SK-N-SH (cell line): ENCODE measurements at regions not wholly inside any gene's neighbourhood (a gene's known extent, or its start where the extent isn't known, plus 50 kb on each side); places are given as distances from the start of the nearest gene placed in this dataset.

Experiments
- EP300 ChIP-seq, 2 experiments: IDR thresholded peaks; 2 replicates each; pipeline versions ENCODE4 v1.4.0 to v1.6.1; 2012; ENCODE audit warnings: borderline replicate concordance in 1 of 2, low read depth in 1 of 2, low read length in 1 of 2
- EZH2phosphoT487 ChIP-seq: fragments of 200-600 bp; sonication (generic); IDR thresholded peaks from 2 replicates; pipeline ENCODE4 v1.6.1; 2017; ENCODE audit warnings: low read depth, mixed run types, mild to moderate bottlenecking, antibody characterized with exemption, moderate library complexity, borderline replicate concordance
- FOXM1 ChIP-seq: IDR thresholded peaks from 2 replicates; pipeline ENCODE4 v1.4.0; 2012; ENCODE audit warnings: low read depth, mild to moderate bottlenecking
- GABPA ChIP-seq: IDR thresholded peaks from 2 replicates; pipeline ENCODE4 v1.4.0; 2012; ENCODE audit warnings: low read depth, mild to moderate bottlenecking
- POLR2AphosphoS5 ChIP-seq: IDR thresholded peaks from 2 replicates; pipeline ENCODE4 v1.6.1; 2012; ENCODE audit warnings: low read depth, low read length
- RCOR1 ChIP-seq: fragments of 150-350 bp; IDR thresholded peaks from 2 replicates; pipeline ENCODE4 v1.6.1; 2017; ENCODE audit warnings: antibody characterized with exemption, low read length
- TEAD4 ChIP-seq: IDR thresholded peaks from 2 replicates; pipeline ENCODE4 v1.4.0; 2012; ENCODE audit warnings: mild to moderate bottlenecking, borderline replicate concordance; ENCODE audit not compliant: insufficient read depth
- TF ChIP-seq, protein P1 (sequence below): fragments of 200-600 bp; sonication (generic); IDR thresholded peaks from 2 replicates; pipeline ENCODE4 v1.6.1; 2017; ENCODE audit warnings: antibody characterized with exemption, mild to moderate bottlenecking, moderate library complexity
- TF ChIP-seq, protein P2 (sequence below): IDR thresholded peaks from 2 replicates; pipeline ENCODE4 v1.6.1; 2012; ENCODE audit warnings: mild to moderate bottlenecking, low read depth, low read length, moderate library complexity

DNA sequence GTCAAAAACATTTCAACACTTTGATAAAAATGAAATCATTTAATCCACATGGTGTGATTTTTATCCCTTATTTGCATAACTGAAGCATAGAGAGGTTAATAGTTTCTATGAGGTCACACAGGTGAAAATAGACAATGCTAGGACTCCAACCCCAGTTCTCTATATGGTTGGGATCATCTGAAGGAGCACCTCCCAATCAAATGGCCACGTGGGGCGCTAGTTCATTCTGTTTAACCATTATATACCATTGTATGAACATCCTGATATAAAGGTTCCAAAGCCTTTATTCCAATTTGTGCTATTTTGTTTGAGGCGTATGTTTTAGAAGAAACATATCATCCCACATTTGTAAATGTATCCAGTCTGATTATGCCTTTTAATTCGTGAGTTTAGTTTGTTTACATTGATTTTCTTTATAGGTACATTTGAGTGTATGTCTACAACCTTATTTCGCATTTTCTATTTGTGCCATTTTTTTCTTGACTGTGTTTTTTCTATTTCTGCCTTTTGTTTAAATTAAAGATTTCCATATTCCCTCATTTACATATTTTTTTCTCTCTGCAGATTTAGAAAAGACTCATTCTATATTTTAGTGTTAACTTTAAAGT is 1092.0 kb downstream of the MAT2B start:
- TF ChIP-seq, protein P1, sequence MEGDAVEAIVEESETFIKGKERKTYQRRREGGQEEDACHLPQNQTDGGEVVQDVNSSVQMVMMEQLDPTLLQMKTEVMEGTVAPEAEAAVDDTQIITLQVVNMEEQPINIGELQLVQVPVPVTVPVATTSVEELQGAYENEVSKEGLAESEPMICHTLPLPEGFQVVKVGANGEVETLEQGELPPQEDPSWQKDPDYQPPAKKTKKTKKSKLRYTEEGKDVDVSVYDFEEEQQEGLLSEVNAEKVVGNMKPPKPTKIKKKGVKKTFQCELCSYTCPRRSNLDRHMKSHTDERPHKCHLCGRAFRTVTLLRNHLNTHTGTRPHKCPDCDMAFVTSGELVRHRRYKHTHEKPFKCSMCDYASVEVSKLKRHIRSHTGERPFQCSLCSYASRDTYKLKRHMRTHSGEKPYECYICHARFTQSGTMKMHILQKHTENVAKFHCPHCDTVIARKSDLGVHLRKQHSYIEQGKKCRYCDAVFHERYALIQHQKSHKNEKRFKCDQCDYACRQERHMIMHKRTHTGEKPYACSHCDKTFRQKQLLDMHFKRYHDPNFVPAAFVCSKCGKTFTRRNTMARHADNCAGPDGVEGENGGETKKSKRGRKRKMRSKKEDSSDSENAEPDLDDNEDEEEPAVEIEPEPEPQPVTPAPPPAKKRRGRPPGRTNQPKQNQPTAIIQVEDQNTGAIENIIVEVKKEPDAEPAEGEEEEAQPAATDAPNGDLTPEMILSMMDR: peak; percentile 64
- TF ChIP-seq, protein P2, sequence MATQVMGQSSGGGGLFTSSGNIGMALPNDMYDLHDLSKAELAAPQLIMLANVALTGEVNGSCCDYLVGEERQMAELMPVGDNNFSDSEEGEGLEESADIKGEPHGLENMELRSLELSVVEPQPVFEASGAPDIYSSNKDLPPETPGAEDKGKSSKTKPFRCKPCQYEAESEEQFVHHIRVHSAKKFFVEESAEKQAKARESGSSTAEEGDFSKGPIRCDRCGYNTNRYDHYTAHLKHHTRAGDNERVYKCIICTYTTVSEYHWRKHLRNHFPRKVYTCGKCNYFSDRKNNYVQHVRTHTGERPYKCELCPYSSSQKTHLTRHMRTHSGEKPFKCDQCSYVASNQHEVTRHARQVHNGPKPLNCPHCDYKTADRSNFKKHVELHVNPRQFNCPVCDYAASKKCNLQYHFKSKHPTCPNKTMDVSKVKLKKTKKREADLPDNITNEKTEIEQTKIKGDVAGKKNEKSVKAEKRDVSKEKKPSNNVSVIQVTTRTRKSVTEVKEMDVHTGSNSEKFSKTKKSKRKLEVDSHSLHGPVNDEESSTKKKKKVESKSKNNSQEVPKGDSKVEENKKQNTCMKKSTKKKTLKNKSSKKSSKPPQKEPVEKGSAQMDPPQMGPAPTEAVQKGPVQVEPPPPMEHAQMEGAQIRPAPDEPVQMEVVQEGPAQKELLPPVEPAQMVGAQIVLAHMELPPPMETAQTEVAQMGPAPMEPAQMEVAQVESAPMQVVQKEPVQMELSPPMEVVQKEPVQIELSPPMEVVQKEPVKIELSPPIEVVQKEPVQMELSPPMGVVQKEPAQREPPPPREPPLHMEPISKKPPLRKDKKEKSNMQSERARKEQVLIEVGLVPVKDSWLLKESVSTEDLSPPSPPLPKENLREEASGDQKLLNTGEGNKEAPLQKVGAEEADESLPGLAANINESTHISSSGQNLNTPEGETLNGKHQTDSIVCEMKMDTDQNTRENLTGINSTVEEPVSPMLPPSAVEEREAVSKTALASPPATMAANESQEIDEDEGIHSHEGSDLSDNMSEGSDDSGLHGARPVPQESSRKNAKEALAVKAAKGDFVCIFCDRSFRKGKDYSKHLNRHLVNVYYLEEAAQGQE: no peak
- TF ChIP-seq GABPA: no peak
- no peak for TF ChIP-seq RCOR1
- no peak for TF ChIP-seq POLR2AphosphoS5
- TF ChIP-seq FOXM1: no peak
- TF ChIP-seq EP300 (IDR thresholded peaks at IDR 0.05; ENCODE audit: borderline replicate concordance in 1 of 2, low read depth in 1 of 2, low read length in 1 of 2): no peak
- no peak for TF ChIP-seq EZH2phosphoT487
- no peak for TF ChIP-seq TEAD4
